NCI-H2196 treated with DMSO at 0.1 percent for 48 hours (cell line): ENCODE measurements at regions not wholly inside any gene's neighbourhood (a gene's known extent, or its start where the extent isn't known, plus 50 kb on each side); places are given as distances from the start of the nearest gene placed in this dataset.

Source experiments
- DNase-seq: peaks from one replicate; lab custom pipeline; 2025; ENCODE audit not compliant: unreplicated experiment; lab: John Stamatoyannopoulos, UW

GRCh38 chr4:104138116-104138515 is 356.6 kb downstream of the CXXC4 start:
- DNase-seq = no peak

- no peak for DNase-seq
Observed at GRCh38 chr4:104129243-104129642, 365.5 kb downstream of the CXXC4 start.

- no peak for DNase-seq
Observed at GRCh38 chr4:104128850-104129213, 365.9 kb downstream of the CXXC4 start.

GRCh38 chr4:104128031-104128849 is 366.5 kb downstream of the CXXC4 start:
- DNase-seq = no peak

- no peak for DNase-seq
Observed at GRCh38 chr4:104123021-104123420, 371.7 kb downstream of the CXXC4 start.

GRCh38 chr4:104117776-104118175 is 376.9 kb downstream of the CXXC4 start:
- no peak for DNase-seq

- DNase-seq = no peak
Observed at GRCh38 chr4:104113850-104114249, 380.8 kb downstream of the CXXC4 start.

GRCh38 chr4:104099141-104099540 is 379.4 kb upstream of the TACR3 start:
- no peak for DNase-seq

GRCh38 chr4:104093247-104093646 is 373.5 kb upstream of the TACR3 start:
- no peak for DNase-seq

GRCh38 chr4:104073229-104073628 is 353.4 kb upstream of the TACR3 start:
- no peak for DNase-seq

GRCh38 chr4:104066533-104066932 is 346.7 kb upstream of the TACR3 start:
- DNase-seq = no peak

GRCh38 chr4:104064646-104065577 is 345.1 kb upstream of the TACR3 start:
- no peak for DNase-seq

GRCh38 chr4:104063341-104063740 is 343.6 kb upstream of the TACR3 start:
- no peak for DNase-seq

- DNase-seq = no peak
Observed at GRCh38 chr4:104044369-104044768, 324.6 kb upstream of the TACR3 start.

GRCh38 chr4:104032896-104033295 is 313.1 kb upstream of the TACR3 start:
- no peak for DNase-seq

- DNase-seq = no peak
Observed at GRCh38 chr4:104025251-104025650, 305.5 kb upstream of the TACR3 start.

- no peak for DNase-seq
Observed at GRCh38 chr4:104022831-104023230, 303.0 kb upstream of the TACR3 start.

GRCh38 chr4:104022226-104022625 is 302.4 kb upstream of the TACR3 start:
- no peak for DNase-seq

- no peak for DNase-seq
Observed at GRCh38 chr4:104020641-104021040, 300.9 kb upstream of the TACR3 start.

- DNase-seq = no peak
Observed at GRCh38 chr4:104017213-104017612, 297.4 kb upstream of the TACR3 start.

GRCh38 chr4:104015680-104016079 is 295.9 kb upstream of the TACR3 start:
- DNase-seq = no peak

GRCh38 chr4:104010722-104011121 is 290.9 kb upstream of the TACR3 start:
- DNase-seq = no peak
